ENCODE measurements at regions not wholly inside any gene's neighbourhood (a gene's known extent, or its start where the extent isn't known, plus 50 kb on each side); places are given as distances from the start of the nearest gene placed in this dataset.

DNA sequence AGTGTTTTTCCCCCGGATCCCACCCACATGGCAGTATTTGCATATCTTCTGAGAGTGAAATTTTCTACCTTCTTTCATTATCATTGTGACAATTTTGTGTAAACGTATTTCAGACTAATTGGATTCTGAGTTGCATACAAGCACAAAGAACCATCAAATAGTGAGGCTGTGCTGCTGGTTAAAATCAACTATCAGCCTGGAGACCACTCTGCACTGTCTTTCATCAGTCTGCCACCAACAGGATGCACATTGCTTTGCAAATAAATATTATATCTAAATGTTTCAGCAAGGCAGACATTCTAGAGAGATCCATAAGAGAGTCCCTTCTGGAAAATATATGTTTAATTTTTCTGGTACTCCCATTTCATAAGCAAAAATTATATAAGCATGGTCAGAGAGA is 851.8 kb downstream of the XPNPEP1 start:
- Histone ChIP-seq H3K4me2 (ENCODE audit: low read length) (no peak overlapping the region), H3K79me2 (ENCODE audit: insufficient read depth, low read depth, low read length) (no peaks in the 10 kb centered on the region), H3K9me2 (ENCODE audit: insufficient read depth, low read length) (no peaks in the 10 kb centered on the region), H3K27ac (ENCODE audit: low read depth, low read length, poor library complexity, severe bottlenecking) (no peak overlapping the region), H4K20me1 (ENCODE audit: insufficient read depth, low read length) (no peaks in the 10 kb centered on the region), H3K4me3 (ENCODE audit: low read depth, low read length, poor library complexity, severe bottlenecking) (no peak overlapping the region), H3K9me3 (ENCODE audit: low read length) (no peaks in the 10 kb centered on the region), H3K4me1 (ENCODE audit: insufficient read depth, low read length, poor library complexity, severe bottlenecking) (no peaks in the 10 kb centered on the region), H3K36me3 (ENCODE audit: insufficient read depth, low read length) (no peaks in the 10 kb centered on the region), H2AFZ (ENCODE audit: low read length) (no peak overlapping the region)
- no peak for TF ChIP-seq EZH2phosphoT487 (IDR thresholded peaks at IDR 0.05; ENCODE audit: borderline replicate concordance, low read depth, low read length)
- TF ChIP-seq, protein P1, sequence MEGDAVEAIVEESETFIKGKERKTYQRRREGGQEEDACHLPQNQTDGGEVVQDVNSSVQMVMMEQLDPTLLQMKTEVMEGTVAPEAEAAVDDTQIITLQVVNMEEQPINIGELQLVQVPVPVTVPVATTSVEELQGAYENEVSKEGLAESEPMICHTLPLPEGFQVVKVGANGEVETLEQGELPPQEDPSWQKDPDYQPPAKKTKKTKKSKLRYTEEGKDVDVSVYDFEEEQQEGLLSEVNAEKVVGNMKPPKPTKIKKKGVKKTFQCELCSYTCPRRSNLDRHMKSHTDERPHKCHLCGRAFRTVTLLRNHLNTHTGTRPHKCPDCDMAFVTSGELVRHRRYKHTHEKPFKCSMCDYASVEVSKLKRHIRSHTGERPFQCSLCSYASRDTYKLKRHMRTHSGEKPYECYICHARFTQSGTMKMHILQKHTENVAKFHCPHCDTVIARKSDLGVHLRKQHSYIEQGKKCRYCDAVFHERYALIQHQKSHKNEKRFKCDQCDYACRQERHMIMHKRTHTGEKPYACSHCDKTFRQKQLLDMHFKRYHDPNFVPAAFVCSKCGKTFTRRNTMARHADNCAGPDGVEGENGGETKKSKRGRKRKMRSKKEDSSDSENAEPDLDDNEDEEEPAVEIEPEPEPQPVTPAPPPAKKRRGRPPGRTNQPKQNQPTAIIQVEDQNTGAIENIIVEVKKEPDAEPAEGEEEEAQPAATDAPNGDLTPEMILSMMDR (conservative IDR thresholded peaks at IDR 0.05; ENCODE audit: low read length): 0 out of 2 replicates have a peak, but pooled peaks have one; percentile 18
- intact Hi-C loops (cut with micrococcal nuclease; ENCODE audit: unreplicated experiment): no loop called here
- ChIA-PET POLR2A (no interaction called here), CTCF (ENCODE audit: unreplicated experiment) (no interaction called here)
- BruUV-seq (replicated peaks): no TSS peak
- no peak for DNase-seq (ENCODE audit: low spot score)

DNA sequence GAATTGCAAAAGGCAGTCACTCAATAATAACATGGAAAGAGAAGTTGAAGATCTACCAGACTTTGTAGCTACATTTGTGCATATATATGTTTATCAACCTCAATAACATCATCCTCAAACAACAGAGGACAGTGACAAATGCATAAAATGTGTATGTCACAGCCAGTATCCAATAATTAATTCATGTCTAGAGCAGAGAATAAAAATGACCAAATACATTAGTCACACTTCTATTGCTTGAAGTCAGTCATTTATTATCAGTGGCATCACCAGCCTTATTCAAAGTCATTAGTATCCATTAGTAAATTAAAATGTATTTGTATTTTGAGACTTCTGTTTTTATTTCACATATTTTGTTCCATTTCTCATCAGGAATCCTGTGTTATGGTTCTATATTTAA is 852.8 kb downstream of the XPNPEP1 start:
- ChIA-PET CTCF (ENCODE audit: unreplicated experiment) (no interaction called here), POLR2A (interaction anchor here (0.6 kb wide), 1 partner anchor 273 kb away, joined by 3 read pairs; no protein-coding TSS in a partner anchor)
- Histone ChIP-seq H3K79me2 (ENCODE audit: insufficient read depth, low read depth, low read length) (no peaks in the 10 kb centered on the region), H3K9me3 (ENCODE audit: low read length) (no peaks in the 10 kb centered on the region), H3K27ac (ENCODE audit: low read depth, low read length, poor library complexity, severe bottlenecking) (no peak overlapping the region), H2AFZ (ENCODE audit: low read length) (no peak overlapping the region), H4K20me1 (ENCODE audit: insufficient read depth, low read length) (no peaks in the 10 kb centered on the region), H3K36me3 (ENCODE audit: insufficient read depth, low read length) (no peaks in the 10 kb centered on the region), H3K4me3 (ENCODE audit: low read depth, low read length, poor library complexity, severe bottlenecking) (no peak overlapping the region), H3K4me2 (ENCODE audit: low read length) (no peak overlapping the region), H3K4me1 (ENCODE audit: insufficient read depth, low read length, poor library complexity, severe bottlenecking) (no peaks in the 10 kb centered on the region), H3K9me2 (ENCODE audit: insufficient read depth, low read length) (no peaks in the 10 kb centered on the region)
- no TSS peak for BruUV-seq (replicated peaks)
- no peak for DNase-seq (ENCODE audit: low spot score)
- TF ChIP-seq, protein P1 (conservative IDR thresholded peaks at IDR 0.05; ENCODE audit: low read length): no peak
- no peak for TF ChIP-seq EZH2phosphoT487 (IDR thresholded peaks at IDR 0.05; ENCODE audit: borderline replicate concordance, low read depth, low read length)
- intact Hi-C loops (cut with micrococcal nuclease; ENCODE audit: unreplicated experiment): no loop called here

DNA sequence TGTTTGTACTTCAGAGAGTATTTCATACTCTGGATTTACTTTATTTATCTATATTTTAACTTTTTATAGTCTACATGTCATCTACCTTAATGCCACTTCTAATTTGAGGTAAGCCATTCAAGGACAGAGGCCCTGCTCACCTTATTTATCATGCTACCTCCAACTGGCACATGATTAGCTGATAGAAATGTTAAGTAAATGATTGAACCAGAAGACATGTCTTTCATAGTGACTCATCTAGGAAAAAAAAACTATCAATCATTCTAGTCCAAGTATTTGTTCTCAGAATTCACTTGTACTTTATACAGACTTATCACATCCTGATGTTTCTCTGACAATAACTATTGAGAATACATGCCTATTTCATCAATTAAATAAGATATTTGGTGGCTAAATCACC is 856.3 kb downstream of the XPNPEP1 start:
- H2AFZ ChIP-seq (ENCODE audit: low read length): no peak overlapping the region
- H3K36me3 ChIP-seq (ENCODE audit: insufficient read depth, low read length): no peaks in the 10 kb centered on the region
- H3K9me2 ChIP-seq (ENCODE audit: insufficient read depth, low read length): no peaks in the 10 kb centered on the region
- TF ChIP-seq, protein P1 (conservative IDR thresholded peaks at IDR 0.05; ENCODE audit: low read length): no peak
- TF ChIP-seq EZH2phosphoT487 (IDR thresholded peaks at IDR 0.05; ENCODE audit: borderline replicate concordance, low read depth, low read length): no peak
- POLR2A ChIA-PET: interaction anchor here (1.0 kb wide), 1 partner anchor 12 kb away, joined by 4 read pairs; no protein-coding TSS in a partner anchor
- intact Hi-C loops (cut with micrococcal nuclease; ENCODE audit: unreplicated experiment): no loop called here
- H3K9me3 ChIP-seq (ENCODE audit: low read length): no peaks in the 10 kb centered on the region
- H4K20me1 ChIP-seq (ENCODE audit: insufficient read depth, low read length): no peaks in the 10 kb centered on the region
- H3K4me1 ChIP-seq (ENCODE audit: insufficient read depth, low read length, poor library complexity, severe bottlenecking): no peaks in the 10 kb centered on the region
- CTCF ChIA-PET (ENCODE audit: unreplicated experiment): no interaction called here
- no TSS peak for BruUV-seq (replicated peaks)
- H3K79me2 ChIP-seq (ENCODE audit: insufficient read depth, low read depth, low read length): no peaks in the 10 kb centered on the region
- H3K4me2 ChIP-seq (ENCODE audit: low read length): no peak overlapping the region
- H3K4me3 ChIP-seq (ENCODE audit: low read depth, low read length, poor library complexity, severe bottlenecking): no peak overlapping the region
- no peak overlapping the region for H3K27ac ChIP-seq (ENCODE audit: low read depth, low read length, poor library complexity, severe bottlenecking)
- DNase-seq (ENCODE audit: low spot score): no peak

Data from OCI-LY7 (cell line).